Cerebellar cortex (tissue), 1 donor: ENCODE measurements at regions not wholly inside any gene's neighbourhood (a gene's known extent, or its start where the extent isn't known, plus 50 kb on each side); places are given as distances from the start of the nearest gene placed in this dataset.
"Not testable (repeated sequence)": the region's sequence is repeated elsewhere in the genome, so short reads cannot be mapped to it uniquely, and the experiment has no call there.

Experiments used
- DNase-seq: peaks from one replicate; pipeline ENCODE4 v3.0.0-alpha.2; 2015; ENCODE audit warnings: low spot score

DNA sequence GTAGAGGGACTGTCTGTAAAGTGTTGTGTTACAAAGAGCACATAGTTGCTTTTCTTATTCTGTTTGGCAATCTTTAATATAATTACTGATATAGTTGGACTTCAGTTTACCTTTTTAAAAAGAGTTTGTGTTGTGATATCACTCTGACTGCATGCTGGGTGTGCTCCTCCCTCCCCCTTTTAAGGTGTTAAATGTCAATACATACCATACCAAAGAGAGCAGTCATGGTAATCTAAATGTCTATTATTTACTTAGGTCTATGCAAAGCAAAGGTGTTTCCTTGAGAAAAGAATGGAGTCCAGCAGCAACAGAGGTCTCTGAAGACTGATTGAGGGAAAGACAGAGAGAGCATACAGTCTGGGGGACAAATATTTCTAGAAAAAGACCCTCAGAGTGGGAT lies 275.1 kb upstream of the NRP1 start:
- no peak for DNase-seq

DNA sequence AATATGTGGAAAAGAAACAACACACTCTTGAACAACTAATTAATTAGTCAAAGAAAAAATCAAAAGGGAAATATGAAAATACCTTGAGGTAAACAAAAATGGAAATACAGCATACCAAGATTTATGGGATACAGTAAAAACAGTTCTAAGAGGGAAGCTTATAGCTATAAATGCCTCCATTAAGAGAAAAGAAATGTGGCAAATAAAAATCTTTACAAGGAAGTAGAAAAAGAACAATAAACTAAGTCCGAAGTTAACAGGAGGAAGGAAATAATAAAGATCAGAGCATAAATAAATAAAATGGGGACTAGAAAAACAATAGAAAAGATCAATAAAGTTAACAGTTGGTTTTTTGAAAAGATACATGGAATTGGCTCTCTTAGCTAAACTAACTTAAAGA lies 267.8 kb upstream of the NRP1 start:
- DNase-seq: no peak

DNA sequence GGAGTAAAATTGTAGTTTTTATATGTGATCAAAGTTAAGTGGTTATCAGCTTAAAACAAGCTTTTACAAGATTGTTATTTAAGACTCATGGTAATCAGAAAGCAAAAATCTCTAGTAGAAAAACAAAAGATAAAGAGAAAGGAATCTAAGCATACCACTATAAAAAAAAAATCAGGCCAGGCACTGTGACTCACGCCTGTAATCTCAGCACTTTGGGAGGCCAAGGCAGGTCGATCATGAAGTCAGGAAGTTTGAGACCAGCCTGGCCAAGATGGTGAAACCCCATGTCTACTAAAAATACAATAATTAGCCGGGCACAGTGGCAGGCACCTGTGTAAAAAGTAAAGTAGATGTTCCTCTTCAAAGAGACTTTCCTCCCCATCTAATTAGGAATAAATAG lies 265.9 kb upstream of the NRP1 start:
- DNase-seq: no peak

DNA sequence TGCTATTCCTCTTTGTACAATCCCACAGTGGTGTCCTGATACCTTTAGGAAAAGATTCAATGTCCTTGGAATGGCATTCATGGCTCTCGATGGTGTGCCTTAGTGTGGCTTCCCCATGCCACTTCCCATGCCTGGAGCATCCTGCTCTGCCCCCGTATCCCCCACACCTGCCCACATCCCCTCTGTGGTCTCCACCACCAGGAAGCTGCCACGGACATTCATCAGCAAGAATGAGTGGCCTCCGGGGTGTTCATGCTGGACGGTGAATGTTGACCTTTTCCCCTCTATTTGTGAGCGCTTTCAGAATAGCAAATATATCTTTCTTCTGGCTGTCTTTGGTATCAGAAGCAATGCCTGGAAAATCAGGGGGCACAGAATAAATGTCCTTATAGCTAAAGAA lies 262.0 kb upstream of the NRP1 start:
- DNase-seq: no peak

DNA sequence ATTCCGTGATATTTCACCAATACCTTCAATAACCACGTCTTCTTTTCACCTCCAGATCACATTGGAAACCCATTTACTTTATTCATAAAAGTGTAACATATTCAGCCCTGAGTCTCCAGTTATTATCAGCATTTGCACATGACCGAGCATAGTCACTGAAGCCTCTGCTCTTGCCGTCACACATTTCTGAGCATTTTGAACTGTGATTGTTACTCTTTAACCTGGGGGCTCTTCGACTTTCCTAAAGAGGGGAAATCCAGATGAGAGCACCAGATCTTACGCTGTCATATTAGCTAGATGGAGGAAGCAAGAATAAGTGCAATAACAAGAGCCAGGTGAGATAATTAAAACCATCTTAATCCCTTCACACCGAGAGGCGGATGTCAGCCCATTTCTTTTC lies 260.0 kb upstream of the NRP1 start:
- no peak for DNase-seq

DNA sequence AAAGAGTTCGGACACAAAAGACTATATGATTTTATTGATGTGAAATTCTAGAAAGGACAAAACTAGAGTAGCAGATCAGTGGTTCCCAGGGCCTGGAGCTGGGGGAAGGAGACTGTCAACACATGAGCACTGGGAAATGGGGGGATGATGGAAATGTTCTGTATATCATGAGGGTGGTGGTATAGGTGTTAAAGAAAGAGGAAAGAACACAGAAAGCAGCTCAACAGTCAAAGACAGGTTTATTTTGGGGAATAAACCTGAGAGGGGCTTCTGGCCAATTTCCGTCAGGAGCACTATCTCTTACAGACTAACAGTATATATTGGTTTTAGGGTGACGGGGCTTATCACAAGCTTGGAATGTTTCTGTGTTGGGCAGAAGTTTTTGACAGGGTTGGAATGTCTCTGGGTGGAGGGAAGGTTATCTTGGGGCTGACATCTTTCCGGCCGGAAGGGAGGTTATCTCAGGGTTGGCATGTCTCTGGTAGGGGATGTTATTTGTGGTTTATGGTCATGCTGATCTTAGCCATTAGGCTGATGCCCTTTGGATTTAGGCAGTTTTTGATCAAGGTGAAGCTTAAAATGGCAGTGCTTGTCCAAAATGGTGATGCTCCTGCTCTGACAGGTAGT lies 254.6 kb upstream of the NRP1 start:
- DNase-seq: no peak

DNA sequence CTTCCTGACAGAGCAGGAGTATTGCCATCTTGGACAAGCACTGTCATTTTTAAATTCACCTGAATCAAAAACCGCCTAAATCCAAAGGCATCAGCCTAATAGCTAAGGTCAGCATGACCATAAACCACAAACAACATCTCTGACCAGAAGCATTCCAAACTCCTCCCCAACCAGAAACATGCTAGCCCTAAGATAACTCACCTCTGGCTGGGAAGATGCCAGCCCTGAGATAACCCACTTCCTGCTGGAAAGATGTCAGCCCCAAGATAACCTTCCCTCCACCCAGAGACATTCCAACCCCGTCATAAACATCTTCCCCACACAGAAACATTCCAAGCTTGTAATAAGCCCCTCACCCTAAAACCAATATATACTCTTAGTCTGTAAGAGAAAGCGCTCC lies 250.1 kb upstream of the NRP1 start:
- DNase-seq: not testable (repeated sequence)

DNA sequence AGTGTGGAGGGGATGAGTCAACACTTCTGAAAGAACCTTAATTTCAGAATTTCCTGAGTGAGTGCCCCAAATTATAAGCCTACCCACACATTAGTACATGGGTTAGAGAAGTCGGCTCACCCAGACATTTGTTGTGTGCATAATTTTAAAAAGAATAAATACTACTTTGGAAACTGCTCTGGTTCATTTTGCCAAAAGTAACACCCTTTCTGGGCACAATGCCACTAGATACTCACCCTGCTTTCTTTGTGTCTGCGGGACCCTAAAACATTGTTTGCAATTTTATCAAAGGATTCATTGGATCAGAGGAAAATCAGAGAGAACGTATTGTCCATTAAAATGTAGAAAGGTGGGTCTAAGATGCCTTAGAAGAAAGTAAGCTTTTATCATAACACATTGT lies 245.5 kb upstream of the NRP1 start:
- DNase-seq: no peak

DNA sequence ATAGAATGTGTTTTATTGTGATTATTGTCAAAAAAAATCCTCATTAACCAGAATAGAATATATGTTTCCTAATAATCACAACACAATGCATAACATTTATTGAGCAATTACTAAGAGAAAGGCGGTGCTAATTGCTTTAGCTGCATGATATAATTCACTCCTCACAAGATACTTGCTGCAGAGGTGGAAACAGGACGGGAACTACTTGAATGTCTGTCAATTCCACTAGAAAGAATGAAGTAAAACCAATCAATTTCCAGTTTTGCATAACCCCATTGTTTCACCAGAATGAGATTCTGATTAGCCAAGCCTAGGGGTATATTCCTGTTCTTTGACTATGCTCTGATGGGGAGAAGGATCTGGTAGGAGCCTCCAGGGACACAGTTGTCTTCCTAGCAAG lies 239.1 kb upstream of the NRP1 start:
- no peak for DNase-seq

DNA sequence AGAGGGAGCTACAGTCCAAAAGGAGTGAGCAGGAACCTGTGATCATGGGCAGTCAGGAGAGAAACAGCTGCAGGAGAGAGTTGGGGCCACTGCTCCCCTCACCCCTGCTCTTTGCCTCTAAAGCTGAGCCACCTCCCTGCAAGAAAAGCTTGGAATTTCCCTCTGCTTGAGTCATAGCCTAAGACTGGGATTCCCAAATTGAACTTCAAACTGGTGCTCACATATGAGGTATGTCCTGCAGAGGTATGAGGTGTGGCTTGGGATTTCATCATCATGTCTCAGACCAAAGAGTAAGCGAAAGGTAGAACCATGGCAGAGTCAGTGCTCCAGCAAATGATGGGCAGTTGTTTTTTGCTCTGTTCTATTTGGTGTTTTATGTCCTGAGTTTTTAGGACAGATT lies 237.1 kb upstream of the NRP1 start:
- no peak for DNase-seq

DNA sequence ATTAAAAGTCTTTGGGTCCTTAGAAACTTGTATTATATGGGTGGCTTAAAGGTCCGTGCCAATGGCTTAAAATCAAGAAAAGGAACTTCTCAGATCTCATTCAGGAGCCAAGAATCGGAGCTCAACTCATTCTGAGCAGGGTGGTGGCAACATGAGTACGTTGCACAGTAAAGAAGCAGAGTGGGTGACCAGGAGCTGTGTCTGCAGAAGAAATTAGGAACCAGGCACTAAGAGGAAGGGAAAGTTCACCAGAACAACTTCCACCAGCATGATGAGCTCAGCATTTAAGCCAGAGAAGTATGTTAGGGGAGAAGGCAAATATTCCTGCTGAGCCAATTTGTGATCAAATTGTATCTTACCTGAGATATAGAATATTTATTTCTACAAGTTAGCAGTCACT lies 236.0 kb upstream of the NRP1 start:
- DNase-seq: no peak

DNA sequence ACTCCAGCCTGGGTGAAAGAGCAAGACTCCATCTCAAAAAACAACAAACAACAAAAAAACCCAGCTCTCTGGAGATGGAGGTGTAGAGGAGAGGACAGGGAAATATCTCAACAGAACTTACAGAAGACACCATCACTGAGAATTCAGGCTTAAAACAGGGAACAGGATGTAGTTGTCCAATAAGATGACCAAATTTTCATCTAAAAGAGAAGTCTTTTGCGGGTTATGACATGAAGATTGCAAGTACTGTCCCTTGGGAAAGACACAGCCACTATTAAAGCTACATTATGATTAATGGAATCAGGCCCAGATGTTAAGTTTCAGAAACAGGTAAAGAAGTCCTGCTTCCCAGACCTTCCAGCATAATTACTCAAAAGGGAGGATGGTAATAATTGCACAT lies 235.2 kb upstream of the NRP1 start:
- no peak for DNase-seq

DNA sequence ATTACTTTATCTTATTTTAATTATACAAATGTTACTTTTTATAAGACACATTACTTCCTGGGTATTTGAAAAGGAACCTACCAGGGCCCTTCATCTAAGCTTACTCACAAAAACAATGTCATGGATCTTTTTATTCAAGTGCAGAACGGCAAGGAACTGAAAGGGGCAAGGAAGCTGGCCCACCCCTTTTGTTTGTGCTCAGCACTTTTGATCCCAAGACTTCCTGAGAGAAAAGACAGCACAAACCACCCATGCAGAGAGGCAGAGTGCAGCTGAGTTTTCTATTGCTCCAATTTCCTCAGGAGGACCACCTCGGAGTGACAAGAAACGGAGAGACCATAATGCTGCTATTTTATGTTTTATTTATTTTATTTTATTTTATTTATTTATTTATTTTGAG lies 232.0 kb upstream of the NRP1 start:
- DNase-seq: no peak

DNA sequence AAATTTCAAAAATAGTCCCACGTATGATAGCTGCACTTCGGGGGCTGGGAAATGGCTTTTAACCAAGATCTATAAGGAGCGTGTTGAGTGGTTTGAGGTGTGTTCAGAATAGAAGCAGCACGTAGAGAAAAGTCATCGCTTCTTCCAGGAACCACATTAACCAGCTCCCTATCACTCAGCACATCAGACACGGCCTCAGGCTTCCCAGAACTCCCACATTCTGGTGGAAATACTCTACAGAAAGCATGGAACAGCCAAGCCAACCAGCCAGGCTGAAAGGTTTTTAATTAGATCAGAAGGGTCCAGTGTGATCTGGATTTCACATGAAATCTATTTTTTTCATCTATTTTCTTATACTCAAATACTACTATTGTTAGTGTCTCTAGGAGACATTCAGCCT lies 231.5 kb upstream of the NRP1 start:
- no peak for DNase-seq

DNA sequence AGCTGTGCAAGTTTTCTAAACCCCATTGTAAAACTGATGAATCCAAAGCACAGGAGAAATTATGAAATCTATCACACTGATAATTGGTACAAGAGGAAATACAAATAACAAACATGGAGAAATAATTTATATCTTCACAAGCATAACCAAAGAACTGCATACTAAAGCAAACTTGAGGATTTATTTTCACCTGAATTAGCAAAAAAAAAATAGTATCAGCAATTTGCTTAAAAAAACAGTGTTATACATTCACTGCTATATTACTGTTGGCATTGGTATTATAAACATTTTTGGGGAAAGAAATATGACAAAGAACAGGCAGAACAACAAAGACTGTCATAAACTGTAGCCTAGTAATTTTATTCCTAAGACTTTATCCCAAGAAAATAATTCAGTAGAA lies 230.8 kb upstream of the NRP1 start:
- no peak for DNase-seq

DNA sequence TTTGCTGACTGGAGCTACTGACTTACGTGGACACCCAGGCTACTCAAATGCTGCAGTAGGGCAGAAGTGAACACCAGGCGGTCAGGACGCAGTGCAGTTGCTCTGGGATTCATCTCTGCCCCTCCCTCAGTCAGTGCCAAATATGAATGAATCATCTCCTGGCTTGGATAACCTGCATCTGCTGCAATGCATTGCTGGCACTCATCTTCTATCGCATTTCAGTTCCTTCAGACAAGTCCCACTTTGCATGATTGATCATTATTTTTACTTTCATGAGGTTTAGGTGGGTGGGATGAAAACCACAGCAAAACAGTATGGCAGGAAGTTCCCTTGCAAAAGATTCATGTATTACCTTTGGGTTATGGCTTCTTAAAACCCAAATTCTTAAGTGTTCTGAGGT lies 224.6 kb upstream of the NRP1 start:
- DNase-seq: no peak

DNA sequence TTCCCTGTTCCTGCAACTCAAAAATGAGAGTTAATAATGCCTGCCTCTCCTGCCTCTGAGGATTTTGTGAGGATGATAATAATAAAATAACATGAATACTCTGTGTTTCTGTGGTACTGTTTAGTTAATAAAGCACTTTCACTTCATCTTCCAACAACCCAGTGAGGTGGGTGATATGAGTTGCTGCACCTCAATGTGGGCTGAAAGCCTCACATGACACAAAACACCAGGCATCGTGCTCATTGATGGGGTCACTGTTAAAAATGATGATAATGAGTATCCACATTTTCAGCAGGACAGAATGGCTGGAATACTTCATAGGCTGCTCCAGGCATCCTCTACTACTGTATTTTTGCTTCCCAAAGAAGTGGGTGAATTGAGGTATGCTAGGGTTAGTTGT lies 222.8 kb upstream of the NRP1 start:
- DNase-seq: no peak

DNA sequence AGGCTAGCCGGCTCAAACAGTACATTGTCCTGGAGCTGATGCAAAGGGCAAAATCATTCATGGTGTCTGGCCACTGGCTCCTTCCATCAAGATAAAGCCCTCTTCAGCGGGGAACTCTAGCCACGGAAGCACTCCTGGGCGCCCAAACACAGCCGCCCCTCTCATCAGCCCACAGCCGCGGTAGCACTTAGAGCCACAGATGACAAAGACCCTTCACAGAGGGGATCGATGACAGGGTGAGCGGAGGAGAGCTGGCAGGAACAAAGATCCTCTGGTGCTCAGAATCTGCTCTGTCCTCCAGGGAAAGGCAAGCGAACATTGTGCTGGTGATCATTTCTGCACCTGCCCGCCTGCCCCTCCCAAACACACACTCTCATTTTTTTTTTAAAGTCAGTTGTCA lies 222.2 kb upstream of the NRP1 start:
- DNase-seq: no peak

DNA sequence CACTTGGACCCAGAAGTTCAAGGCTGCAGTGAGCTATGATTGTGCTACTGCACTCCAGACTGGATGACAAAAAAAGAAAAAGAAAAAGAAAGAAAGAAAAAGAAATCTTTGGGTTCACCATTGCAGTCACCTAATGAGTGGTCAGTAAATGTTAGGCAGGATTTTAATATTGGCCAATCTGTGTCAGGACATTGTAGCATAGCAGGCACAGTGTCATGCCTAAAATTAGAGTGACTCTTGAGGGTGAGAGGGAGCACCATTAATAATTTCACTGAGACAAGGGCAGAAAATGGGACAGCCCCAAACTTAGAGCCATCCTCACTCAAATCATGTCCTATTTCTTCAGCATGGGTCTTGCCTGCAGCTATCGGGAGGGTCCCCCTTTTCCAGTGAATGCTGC lies 221.6 kb upstream of the NRP1 start:
- DNase-seq: no peak

DNA sequence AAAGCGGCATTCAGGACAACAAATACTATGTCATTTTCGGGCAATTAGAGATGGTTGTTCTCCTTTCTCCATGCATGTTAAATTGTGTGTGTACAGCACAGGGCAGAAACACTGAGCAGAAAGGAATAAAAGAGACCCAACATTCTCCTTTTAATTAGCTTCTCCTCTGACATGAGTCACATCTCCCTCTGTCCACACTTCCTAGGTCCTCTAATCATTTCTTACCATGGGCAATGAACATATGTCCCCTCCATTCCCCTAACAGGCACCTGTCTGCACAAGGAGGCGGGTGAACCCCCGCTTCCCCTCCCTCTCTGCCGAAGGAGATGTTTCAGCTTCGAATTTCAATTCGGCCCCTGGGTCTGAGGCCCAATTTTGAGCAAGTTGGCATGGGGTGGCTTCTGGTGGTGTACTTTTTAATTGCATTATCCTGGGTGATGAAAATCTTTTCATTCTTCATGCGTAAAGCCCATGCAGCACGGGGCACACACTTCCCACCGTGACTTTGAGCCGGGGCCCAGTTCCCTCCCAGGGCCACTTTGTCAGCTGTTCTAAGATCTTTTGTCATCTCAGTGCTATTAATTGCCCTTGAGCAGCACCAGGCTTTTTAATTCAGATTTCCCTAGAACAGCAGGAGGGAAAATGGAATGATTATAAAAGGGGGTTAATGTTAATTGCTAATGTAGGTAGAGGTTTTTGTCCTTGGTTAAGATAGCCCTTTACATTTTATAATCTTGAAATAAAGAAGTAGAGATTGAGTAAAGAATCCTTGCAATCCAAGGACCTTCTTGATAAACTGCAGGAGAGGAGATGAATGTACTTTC lies 219.5 kb upstream of the NRP1 start:
- no peak for DNase-seq

DNA sequence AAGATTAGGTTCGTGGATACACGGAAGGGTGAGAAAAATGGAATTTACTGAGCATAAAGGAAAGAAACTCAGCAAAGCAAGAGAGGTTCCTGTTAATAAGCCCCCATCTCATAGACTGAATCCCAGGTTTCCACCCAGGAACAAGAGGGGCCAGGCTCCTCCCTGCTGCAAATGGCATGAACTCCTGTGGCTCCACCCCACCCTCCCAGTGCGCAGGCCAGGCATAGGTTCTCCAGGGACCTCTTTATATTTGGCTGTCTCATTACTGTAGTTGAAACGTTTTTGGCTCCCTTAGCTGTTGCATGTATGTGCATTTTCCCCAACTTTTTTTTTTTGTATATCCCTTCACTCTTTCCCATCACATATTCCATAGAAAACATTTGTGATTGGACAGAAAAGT lies 217.8 kb upstream of the NRP1 start:
- DNase-seq: no peak

DNA sequence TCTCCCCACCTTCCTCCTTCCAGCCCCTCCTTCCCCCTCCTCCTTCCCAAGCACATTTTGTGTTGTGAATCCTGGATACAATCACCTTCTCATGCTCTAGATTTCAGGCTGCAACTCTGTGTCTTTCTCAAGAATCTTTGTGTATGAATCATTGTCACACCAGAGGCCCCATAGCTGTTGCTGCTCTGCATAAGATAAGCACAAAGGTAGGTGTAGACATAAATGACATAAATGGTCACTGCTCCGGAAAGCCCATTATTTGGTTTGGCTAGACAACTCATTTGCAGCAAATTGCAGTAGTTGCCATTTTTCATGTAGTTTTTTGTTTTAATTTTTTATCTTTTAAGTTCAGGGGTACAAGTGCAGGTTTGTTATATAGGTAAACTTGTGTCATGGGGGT lies 216.3 kb upstream of the NRP1 start:
- no peak for DNase-seq

DNA sequence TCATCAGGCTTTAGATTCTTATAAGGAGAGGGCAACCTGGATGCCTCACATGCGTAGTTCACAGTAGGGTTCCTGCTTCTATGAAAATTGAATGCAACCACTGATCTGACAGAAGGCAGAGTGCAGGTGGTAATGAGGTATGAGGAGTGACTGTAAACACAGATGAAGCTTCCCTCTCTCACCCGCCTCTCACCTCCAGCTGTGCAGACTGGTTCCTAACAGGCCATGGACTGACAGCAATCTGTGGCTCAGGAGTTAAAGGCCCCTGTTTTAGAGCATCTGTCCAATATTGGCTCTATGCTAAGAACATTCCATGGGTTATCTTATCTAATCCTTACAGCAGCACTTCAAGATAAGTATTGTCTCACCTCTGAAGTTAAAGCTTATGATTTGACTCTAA lies 213.5 kb upstream of the NRP1 start:
- no peak for DNase-seq

DNA sequence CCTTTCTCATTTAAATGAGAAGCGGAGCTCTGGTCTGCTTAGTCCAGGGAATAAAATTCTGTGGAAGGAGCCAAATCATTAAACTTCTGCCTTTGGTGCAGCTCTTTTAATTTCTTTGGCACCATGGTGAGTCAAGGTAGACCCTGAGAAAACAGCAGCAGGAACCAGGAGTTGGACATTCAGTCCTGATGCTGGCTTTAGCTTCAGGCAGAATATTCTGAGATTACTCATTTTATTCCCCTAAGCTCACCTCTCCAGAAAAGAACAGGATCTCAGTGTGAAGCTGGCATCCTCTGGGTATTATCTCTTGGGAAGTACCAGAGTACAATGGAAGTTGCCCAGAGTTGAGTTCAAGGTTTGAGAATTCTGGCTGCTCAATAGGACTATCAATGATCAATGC lies 211.6 kb upstream of the NRP1 start:
- no peak for DNase-seq
